Pons (tissue), 1 donor: ENCODE measurements at regions not wholly inside any gene's neighbourhood (a gene's known extent, or its start where the extent isn't known, plus 50 kb on each side); places are given as distances from the start of the nearest gene placed in this dataset.

Experiments used
- DNase-seq: peaks from one replicate; pipeline ENCODE4 v3.0.0-alpha.2; 2016; ENCODE audit warnings: low spot score

DNA sequence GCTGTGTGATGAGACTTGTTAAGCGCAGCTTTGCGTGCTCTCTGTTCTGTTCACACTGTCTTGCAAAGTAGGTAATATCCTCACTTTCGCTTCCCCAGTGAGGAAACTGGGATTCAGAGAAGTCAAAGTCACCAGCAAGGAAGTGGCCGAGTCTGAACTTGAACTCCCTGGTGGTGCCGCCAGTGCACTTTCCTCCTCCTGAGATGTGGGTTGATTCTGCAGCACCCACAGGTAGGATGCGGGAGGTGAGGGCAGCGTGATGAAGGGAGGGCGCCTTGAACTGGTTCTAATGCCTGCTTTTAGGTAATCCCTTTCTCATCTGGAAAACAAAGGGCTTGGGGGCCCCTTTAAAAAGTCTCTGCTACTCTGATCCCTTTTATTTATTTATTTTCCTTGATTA, 54.9 kb upstream of the IGF1 start:
- no peak for DNase-seq

DNA sequence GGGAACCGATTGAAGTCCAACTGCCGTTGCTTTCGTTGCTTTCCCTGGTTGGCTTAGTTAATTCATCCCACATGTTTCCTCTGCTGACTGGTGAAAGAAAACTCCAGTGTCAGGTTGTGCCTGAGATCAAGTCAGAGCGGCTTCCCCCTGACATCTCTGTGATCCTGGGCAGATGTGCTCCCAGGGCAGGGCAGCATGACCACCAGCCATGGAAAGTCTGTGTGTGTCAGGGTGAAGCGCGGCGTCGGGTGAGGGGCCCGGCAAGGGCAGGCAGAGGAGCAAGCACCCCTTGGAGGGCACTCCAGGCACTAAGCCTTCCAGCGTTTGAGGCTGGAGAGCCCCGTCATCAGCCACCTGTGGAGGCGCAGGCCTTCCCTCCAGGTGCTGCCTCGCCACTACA, 54.5 kb upstream of the IGF1 start:
- no peak for DNase-seq

GRCh38 chr12:102533483-102534215, 53.3 kb upstream of the IGF1 start:
- DNase-seq: no peak
